Small intestine (tissue), 7 donors: ENCODE measurements at regions not wholly inside any gene's neighbourhood (a gene's known extent, or its start where the extent isn't known, plus 50 kb on each side); places are given as distances from the start of the nearest gene placed in this dataset.

Experiments
- DNase-seq, 2 donors: peaks; one replicate each; pipeline versions ENCODE4 v3.0.0 to v3.0.0-alpha.2; 2013
- FAIRE-seq: peaks from 2 replicates; lab custom pipeline; 2012; peaks lifted over from hg19 to GRCh38; lab: Jason Lieb, UNC
- H3K27ac ChIP-seq, 3 donors: one replicate each; pipeline ENCODE4 v1.5.1; 2013; ENCODE audit warnings: low read length in 2 of 3, mild to moderate bottlenecking in 2 of 3, control low read depth in 1 of 3, inconsistent platforms in 1 of 3, low read depth in 1 of 3, moderate library complexity in 1 of 3
- H3K27me3 ChIP-seq, 3 donors: one replicate each; pipeline ENCODE4 v1.6.1; 2013; ENCODE audit warnings: low read length in 3 of 3, inconsistent platforms in 1 of 3; ENCODE audit not compliant: control insufficient read depth in 3 of 3, insufficient read depth in 3 of 3
- H3K36me3 ChIP-seq, 3 donors: one replicate each; pipeline ENCODE4 v1.6.1; 2013; ENCODE audit warnings: low read length in 3 of 3, inconsistent platforms in 1 of 3, low read depth in 1 of 3, mild to moderate bottlenecking in 1 of 3, moderate library complexity in 1 of 3; ENCODE audit not compliant: control insufficient read depth in 3 of 3, insufficient read depth in 2 of 3
- H3K4me1 ChIP-seq, 3 donors: one replicate each; pipeline ENCODE4 v1.6.1; 2013; ENCODE audit warnings: low read length in 2 of 3, inconsistent platforms in 1 of 3, low read depth in 1 of 3, mild to moderate bottlenecking in 1 of 3, moderate library complexity in 1 of 3; ENCODE audit not compliant: control insufficient read depth in 3 of 3, insufficient read depth in 2 of 3
- H3K4me3 ChIP-seq, 3 donors: one replicate each; pipeline ENCODE4 v1.5.1; 2013; ENCODE audit warnings: low read length in 3 of 3, control low read depth in 1 of 3, inconsistent platforms in 1 of 3, low read depth in 1 of 3, mild to moderate bottlenecking in 1 of 3, moderate library complexity in 1 of 3
- H3K9me3 ChIP-seq, 2 donors: one replicate each; pipeline ENCODE4 v1.6.1; 2013; ENCODE audit warnings: low read depth in 1 of 2, low read length in 1 of 2; ENCODE audit not compliant: control insufficient read depth in 2 of 2, insufficient read depth in 1 of 2
- WGBS, 3 donors: extraction: QIAGEN DNeasy Blood & Tissue Kit; methylation state at CpG; one replicate each; pipeline ENCODE4 v1.1.7; 2013; 5-methylcytosine and 5-hydroxymethylcytosine counted together
- donor health status: healthy with polysubstance abuse.
- donor health status: control.
- donor health status: control.
- donor health status: Bipolar disorder and iron deficiency.
- donor health status: healthy.

GRCh38 chr4:115729739-115730266 is 616.4 kb upstream of the NDST4 start:
- no peaks in the 10 kb centered on the region for H3K36me3 ChIP-seq
- H3K4me3 ChIP-seq, result no peak overlapping the region
- peaks cover 0 to 2% of the 10 kb centered on the region in 2 donors for H3K9me3 ChIP-seq
- no peak overlapping the region for H3K27ac ChIP-seq
- WGBS, 3 donors, result 73 to 82% (median 78%) methylated on average over 5 of the region's 5 CpGs
- no peak for FAIRE-seq
- H3K4me1 ChIP-seq, result no peaks in the 10 kb centered on the region
- H3K27me3 ChIP-seq, result no peaks in the 10 kb centered on the region
- no peak for DNase-seq

GRCh38 chr4:115723621-115724020 is 610.2 kb upstream of the NDST4 start:
- no peak for FAIRE-seq
- no peaks in the 10 kb centered on the region for H3K36me3 ChIP-seq
- H3K9me3 ChIP-seq, result peaks cover 0 to 2% of the 10 kb centered on the region in 2 donors
- H3K27me3 ChIP-seq, result no peaks in the 10 kb centered on the region
- no peak for DNase-seq
- WGBS, 3 donors, result 88 to 95% (median 91%) methylated on average over 3 of the region's 3 CpGs
- H3K4me1 ChIP-seq, result no peaks in the 10 kb centered on the region
- no peak overlapping the region for H3K27ac ChIP-seq
- H3K4me3 ChIP-seq, result no peak overlapping the region

- no peaks in the 10 kb centered on the region for H3K36me3 ChIP-seq
- no peak for FAIRE-seq
- no peak for DNase-seq
- no peaks in the 10 kb centered on the region for H3K27me3 ChIP-seq
- 45 to 66% (median 58%) methylated on average over 1 of the region's 1 CpG for WGBS, 3 donors
- H3K4me1 ChIP-seq, result no peaks in the 10 kb centered on the region
- no peaks in the 10 kb centered on the region for H3K9me3 ChIP-seq
- H3K27ac ChIP-seq, result no peak overlapping the region
- H3K4me3 ChIP-seq, result no peak overlapping the region
These were observed 607.2 kb upstream of the NDST4 start for GRCh38 chr4:115720611-115721010.

GRCh38 chr4:115711575-115711974 is 598.2 kb upstream of the NDST4 start:
- no peak overlapping the region for H3K4me3 ChIP-seq
- no peaks in the 10 kb centered on the region for H3K9me3 ChIP-seq
- 32 to 47% (median 42%) methylated on average over 2 of the region's 2 CpGs for WGBS, 3 donors
- no peak overlapping the region for H3K27ac ChIP-seq
- no peaks in the 10 kb centered on the region for H3K36me3 ChIP-seq
- no peak for FAIRE-seq
- no peaks in the 10 kb centered on the region for H3K27me3 ChIP-seq
- no peak for DNase-seq
- H3K4me1 ChIP-seq, result no peaks in the 10 kb centered on the region

GRCh38 chr4:115688961-115689360 is 575.5 kb upstream of the NDST4 start:
- no peaks in the 10 kb centered on the region for H3K9me3 ChIP-seq
- no peak for FAIRE-seq
- H3K36me3 ChIP-seq, result no peaks in the 10 kb centered on the region

GRCh38 chr4:115687052-115687755 is 573.8 kb upstream of the NDST4 start:
- no peak for DNase-seq
- Histone ChIP-seq H3K9me3 (no peaks in the 10 kb centered on the region), H3K4me3 (no peak overlapping the region), H3K27me3 (no peaks in the 10 kb centered on the region), H3K4me1 (no peaks in the 10 kb centered on the region), H3K36me3 (no peaks in the 10 kb centered on the region), H3K27ac (no peak overlapping the region)
- WGBS, 3 donors, result 88 to 92% (median 90%) methylated on average over 1 of the region's 1 CpG
- no peak for FAIRE-seq

More at GRCh38 chr4:115688961-115689360, 575.5 kb upstream of the NDST4 start:
- no peaks in the 10 kb centered on the region for H3K27me3 ChIP-seq
- DNase-seq, result no peak
- H3K27ac ChIP-seq, result no peak overlapping the region
- no peak overlapping the region for H3K4me3 ChIP-seq
- no peaks in the 10 kb centered on the region for H3K4me1 ChIP-seq

- Histone ChIP-seq H3K36me3 (no peaks in the 10 kb centered on the region), H3K9me3 (peaks cover 0 to 2% of the 10 kb centered on the region in 2 donors), H3K4me3 (no peak overlapping the region), H3K27me3 (no peaks in the 10 kb centered on the region), H3K27ac (no peak overlapping the region), H3K4me1 (no peaks in the 10 kb centered on the region)
- no peak for DNase-seq
- FAIRE-seq, result no peak
- 94 to 96% (median 95%) methylated on average over 40 to 47 of the region's 47 CpGs for WGBS, 3 donors
These were observed 565.1 kb upstream of the NDST4 start for GRCh38 chr4:115678425-115678941.

- H3K27ac ChIP-seq, result no peak overlapping the region
- no peak overlapping the region for H3K4me3 ChIP-seq
- peaks cover 0 to 2% of the 10 kb centered on the region in 2 donors for H3K9me3 ChIP-seq
- H3K4me1 ChIP-seq, result no peaks in the 10 kb centered on the region
- no peak for DNase-seq
- no peaks in the 10 kb centered on the region for H3K36me3 ChIP-seq
- no peaks in the 10 kb centered on the region for H3K27me3 ChIP-seq
- FAIRE-seq, result peak; percentile 94
- 35 to 45% (median 41%) methylated on average over 1 of the region's 1 CpG for WGBS, 3 donors
These were observed 562.3 kb upstream of the NDST4 start for GRCh38 chr4:115675719-115676118.
